GM23248 (cell line): ENCODE measurements at regions not wholly inside any gene's neighbourhood (a gene's known extent, or its start where the extent isn't known, plus 50 kb on each side); places are given as distances from the start of the nearest gene placed in this dataset.

Source experiments
- DNase-seq: peaks from one replicate; pipeline ENCODE4 v3.0.0-alpha.2; 2015
- H2AFZ ChIP-seq: fragments of 200-600 bp; sonication (generic); 2 replicates; pipeline ENCODE4 v1.6.1; 2016; ENCODE audit warnings: antibody characterized with exemption
- H3F3A ChIP-seq: fragments of 200-600 bp; sonication (generic); 2 replicates; pipeline ENCODE4 v1.6.1; 2016; ENCODE audit warnings: mild to moderate bottlenecking, antibody characterized with exemption, mixed run types; ENCODE audit not compliant: insufficient read depth
- H3K27ac ChIP-seq: fragments of 200-600 bp; sonication (generic); 2 replicates; pipeline ENCODE4 v1.5.1; 2016; ENCODE audit warnings: mild to moderate bottlenecking
- H3K27me3 ChIP-seq: fragments of 200-600 bp; sonication (generic); replicated peaks from 2 replicates; pipeline ENCODE4 v1.6.1; 2016; ENCODE audit warnings: mild to moderate bottlenecking; ENCODE audit not compliant: insufficient read depth
- H3K36me3 ChIP-seq: fragments of 200-600 bp; sonication (generic); 2 replicates; pipeline ENCODE4 v1.6.1; 2016; ENCODE audit warnings: low read depth, mild to moderate bottlenecking
- H3K4me1 ChIP-seq: fragments of 200-600 bp; sonication (generic); 2 replicates; pipeline ENCODE4 v1.6.1; 2016; ENCODE audit warnings: mild to moderate bottlenecking; ENCODE audit not compliant: insufficient read depth
- H3K4me2 ChIP-seq: fragments of 200-600 bp; sonication (generic); one replicate; pipeline ENCODE4 v1.6.1; 2016; ENCODE audit warnings: mild to moderate bottlenecking; ENCODE audit not compliant: unreplicated experiment
- H3K4me3 ChIP-seq: fragments of 200-600 bp; sonication (generic); 2 replicates; pipeline ENCODE4 v1.5.1; 2016; ENCODE audit warnings: mild to moderate bottlenecking
- H3K79me2 ChIP-seq: fragments of 200-600 bp; sonication (generic); 2 replicates; pipeline ENCODE4 v1.6.1; 2016; ENCODE audit warnings: mild to moderate bottlenecking; ENCODE audit not compliant: insufficient read depth
- H3K9ac ChIP-seq: fragments of 200-600 bp; sonication (generic); 2 replicates; pipeline ENCODE4 v1.6.1; 2016; ENCODE audit warnings: mild to moderate bottlenecking
- H3K9me2 ChIP-seq: fragments of 200-600 bp; sonication (generic); 2 replicates; pipeline ENCODE4 v1.6.1; 2016; ENCODE audit warnings: mixed run types, mild to moderate bottlenecking, moderate library complexity; ENCODE audit not compliant: insufficient read depth
- H3K9me3 ChIP-seq: fragments of 200-600 bp; sonication (generic); one replicate; pipeline ENCODE4 v1.6.1; 2017; ENCODE audit warnings: low read depth
- H4K20me1 ChIP-seq: fragments of 200-600 bp; sonication (generic); 2 replicates; pipeline ENCODE4 v1.6.0; 2016; ENCODE audit not compliant: insufficient read depth
- EZH2 ChIP-seq: fragments of 200-600 bp; sonication (generic); IDR thresholded peaks from 2 replicates; pipeline ENCODE4 v1.6.1; 2018; ENCODE audit warnings: antibody characterized with exemption, mild to moderate bottlenecking; ENCODE audit not compliant: insufficient read depth, poor library complexity, severe bottlenecking
- EZH2phosphoT487 ChIP-seq: fragments of 200-600 bp; sonication (generic); IDR thresholded peaks from 2 replicates; pipeline ENCODE4 v1.6.1; 2018; ENCODE audit warnings: antibody characterized with exemption, moderate library complexity, mild to moderate bottlenecking, low read depth; ENCODE audit not compliant: insufficient read depth
- WGBS, 2 experiments: methylation state at CpG; one replicate each; pipeline ENCODE4 v1.1.6; 2015 to 2017; ENCODE audit warnings: low lambda C conversion rate in 2 of 2, low coverage in 1 of 2; ENCODE audit errors: missing lambda C conversion rate in 2 of 2; 5-methylcytosine and 5-hydroxymethylcytosine counted together
- in situ Hi-C: fragments of 300-500 bp; cut with MboI; formaldehyde crosslinking; loops from 2 replicates; pipeline ENCODE4 v1.15.0; 2020

- no peaks in the 10 kb centered on the region for H3K79me2 ChIP-seq
- no peaks in the 10 kb centered on the region for H4K20me1 ChIP-seq
- H3F3A ChIP-seq = no peaks in the 10 kb centered on the region
- H2AFZ ChIP-seq = no peak overlapping the region
- no peaks in the 10 kb centered on the region for H3K9me2 ChIP-seq
- no peaks in the 10 kb centered on the region for H3K27me3 ChIP-seq
- no peak overlapping the region for H3K27ac ChIP-seq
- no peak for DNase-seq
- no peak overlapping the region for H3K4me2 ChIP-seq
- H3K4me3 ChIP-seq = no peak overlapping the region
- no peak overlapping the region for H3K9ac ChIP-seq
- H3K9me3 ChIP-seq = no peaks in the 10 kb centered on the region
- TF ChIP-seq EZH2phosphoT487 (no peak), EZH2 (no peak)
- in situ Hi-C loops = no loop called here
- WGBS, 2 experiments = 3% methylated on average over 3 of the region's 3 CpGs
- H3K36me3 ChIP-seq = no peaks in the 10 kb centered on the region
- no peaks in the 10 kb centered on the region for H3K4me1 ChIP-seq
These were observed 700.0 kb upstream of the NXPH2 start for GRCh38 chr2:139480161-139480650.

- TF ChIP-seq EZH2phosphoT487 (no peak), EZH2 (no peak)
- Histone ChIP-seq H3K27me3 (no peaks in the 10 kb centered on the region), H3K9me2 (no peaks in the 10 kb centered on the region), H3K9me3 (no peaks in the 10 kb centered on the region), H3F3A (no peaks in the 10 kb centered on the region), H3K9ac (no peak overlapping the region), H3K36me3 (no peaks in the 10 kb centered on the region), H3K4me1 (no peaks in the 10 kb centered on the region), H3K79me2 (no peaks in the 10 kb centered on the region), H2AFZ (no peak overlapping the region), H3K4me3 (no peak overlapping the region), H4K20me1 (no peaks in the 10 kb centered on the region), H3K27ac (no peak overlapping the region), H3K4me2 (no peak overlapping the region)
- in situ Hi-C loops = no loop called here
- DNase-seq = peak; percentile 5
- 23 to 27% methylated on average over 3 of the region's 3 CpGs for WGBS, 2 experiments
These were observed 698.1 kb upstream of the NXPH2 start for GRCh38 chr2:139478165-139478914.

- Histone ChIP-seq H3F3A (no peaks in the 10 kb centered on the region), H3K9me2 (no peaks in the 10 kb centered on the region), H3K4me1 (no peaks in the 10 kb centered on the region), H3K4me2 (no peak overlapping the region), H3K27ac (no peak overlapping the region), H3K27me3 (no peaks in the 10 kb centered on the region), H3K4me3 (no peak overlapping the region), H4K20me1 (no peaks in the 10 kb centered on the region), H2AFZ (no peak overlapping the region), H3K9ac (no peak overlapping the region), H3K9me3 (no peaks in the 10 kb centered on the region), H3K79me2 (no peaks in the 10 kb centered on the region), H3K36me3 (no peaks in the 10 kb centered on the region)
- no peak for DNase-seq
- in situ Hi-C loops = no loop called here
- TF ChIP-seq EZH2phosphoT487 (no peak), EZH2 (no peak)
- WGBS, 2 experiments = 39 to 42% methylated on average over 8 of the region's 8 CpGs
These were observed 697.4 kb upstream of the NXPH2 start for GRCh38 chr2:139477618-139478017.

- H3K9me2 ChIP-seq = no peaks in the 10 kb centered on the region
- 43 to 52% methylated on average over 1 of the region's 1 CpG for WGBS, 2 experiments
These were observed 689.8 kb upstream of the NXPH2 start for GRCh38 chr2:139469985-139470384.

DNA sequence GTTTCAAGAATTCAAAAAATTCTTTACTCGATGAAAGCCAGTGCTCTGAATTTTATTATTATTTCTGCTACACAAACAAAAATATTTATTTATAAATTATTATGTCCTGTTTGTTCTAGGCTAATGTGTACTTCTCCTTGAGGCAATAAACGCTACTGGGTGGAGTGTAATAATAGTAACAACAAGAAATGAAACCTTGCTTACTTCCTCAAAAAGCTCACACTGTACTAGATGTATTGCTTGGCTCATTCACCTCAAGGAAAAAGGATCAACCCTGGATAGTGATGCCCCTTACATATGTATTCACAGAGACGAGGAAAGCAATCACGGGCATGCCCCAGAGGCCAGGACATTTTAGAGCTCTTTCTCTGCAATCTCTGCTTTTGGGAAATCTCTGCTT lies 685.6 kb upstream of the NXPH2 start:
- H3K79me2 ChIP-seq = no peaks in the 10 kb centered on the region
- DNase-seq = no peak
- no peaks in the 10 kb centered on the region for H4K20me1 ChIP-seq
- 4 to 7% methylated on average over 4 of the region's 4 CpGs for WGBS, 2 experiments
- no peak overlapping the region for H3K27ac ChIP-seq
- TF ChIP-seq EZH2 (no peak), EZH2phosphoT487 (no peak)
- H3K36me3 ChIP-seq = no peaks in the 10 kb centered on the region
- in situ Hi-C loops = no loop called here
- H3K9me3 ChIP-seq = no peaks in the 10 kb centered on the region
- H2AFZ ChIP-seq = no peak overlapping the region
- H3F3A ChIP-seq = no peaks in the 10 kb centered on the region
- H3K4me3 ChIP-seq = no peak overlapping the region
- H3K9me2 ChIP-seq = no peaks in the 10 kb centered on the region
- H3K27me3 ChIP-seq = no peaks in the 10 kb centered on the region
- no peak overlapping the region for H3K4me2 ChIP-seq
- H3K4me1 ChIP-seq = no peaks in the 10 kb centered on the region
- H3K9ac ChIP-seq = no peak overlapping the region

More at GRCh38 chr2:139469985-139470384, 689.8 kb upstream of the NXPH2 start:
- H4K20me1 ChIP-seq = no peaks in the 10 kb centered on the region
- no peak overlapping the region for H2AFZ ChIP-seq
- no peak overlapping the region for H3K9ac ChIP-seq
- no peaks in the 10 kb centered on the region for H3F3A ChIP-seq
- H3K4me2 ChIP-seq = no peak overlapping the region
- H3K4me3 ChIP-seq = no peak overlapping the region
- no peaks in the 10 kb centered on the region for H3K36me3 ChIP-seq
- no peak for TF ChIP-seq EZH2
- TF ChIP-seq EZH2phosphoT487 = no peak
- no peaks in the 10 kb centered on the region for H3K79me2 ChIP-seq
- no peaks in the 10 kb centered on the region for H3K9me3 ChIP-seq
- no peak for DNase-seq
- no peaks in the 10 kb centered on the region for H3K27me3 ChIP-seq
- H3K4me1 ChIP-seq = no peaks in the 10 kb centered on the region
- in situ Hi-C loops = no loop called here
- no peak overlapping the region for H3K27ac ChIP-seq
